ENCODE measurements at regions not wholly inside any gene's neighbourhood (a gene's known extent, or its start where the extent isn't known, plus 50 kb on each side); places are given as distances from the start of the nearest gene placed in this dataset.
"Not testable (repeated sequence)": the region's sequence is repeated elsewhere in the genome, so short reads cannot be mapped to it uniquely, and the experiment has no call there.

- no peak for DNase-seq (ENCODE audit: low spot score)
- intact Hi-C loops (cut with DNase I): no loop called here
Observed at GRCh38 chr13:55062662-55063061, 2034.0 kb downstream of the OLFM4 start.

GRCh38 chr13:55067946-55068345 lies 2039.3 kb downstream of the OLFM4 start:
- intact Hi-C loops (cut with DNase I): no loop called here

DNA sequence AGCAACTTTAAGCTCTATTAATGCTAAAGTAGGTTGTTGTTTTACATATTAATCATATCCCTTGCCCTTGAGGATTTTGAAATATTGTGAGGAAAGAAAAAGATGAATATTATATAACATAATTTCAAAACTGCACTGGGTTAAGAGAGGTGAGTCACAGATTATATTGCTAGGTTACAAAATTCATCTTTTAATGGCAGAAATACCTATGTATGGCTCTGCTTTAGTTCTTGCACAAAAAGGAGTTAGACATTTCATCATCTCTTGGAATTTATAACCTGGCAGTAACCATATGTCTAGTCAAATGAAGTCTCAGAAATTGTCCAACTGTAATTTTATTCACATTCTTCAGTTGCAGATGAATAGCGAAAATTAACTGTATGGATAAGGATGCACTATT lies 2041.1 kb downstream of the OLFM4 start:
- intact Hi-C loops (cut with DNase I): no loop called here
- no peak for DNase-seq (ENCODE audit: low spot score)

More at GRCh38 chr13:55067946-55068345, 2039.3 kb downstream of the OLFM4 start:
- DNase-seq (ENCODE audit: low spot score): no peak

GRCh38 chr13:55073000-55073399 lies 2044.4 kb downstream of the OLFM4 start:
- DNase-seq (ENCODE audit: low spot score): no peak
- intact Hi-C loops (cut with DNase I): no loop called here

DNA sequence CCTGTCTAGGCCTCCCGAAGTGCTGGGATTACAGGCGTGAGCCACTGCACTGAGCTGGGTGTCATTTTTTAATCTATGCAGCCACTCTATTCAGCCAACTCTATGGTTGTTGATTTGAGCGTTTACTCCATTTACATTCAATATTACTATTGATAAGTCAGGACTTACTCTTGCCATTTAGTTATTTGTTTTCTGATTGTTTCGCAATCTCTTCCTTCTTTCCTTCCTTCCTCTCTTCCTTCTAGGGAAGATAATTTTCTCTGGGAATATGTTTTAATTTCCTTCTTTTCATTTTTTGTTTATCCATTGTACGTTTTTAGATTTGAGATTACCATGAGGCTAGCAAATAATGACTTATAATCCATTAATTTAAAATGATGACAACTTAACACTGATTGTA lies 2056.0 kb downstream of the OLFM4 start:
- DNase-seq (ENCODE audit: low spot score): no peak
- intact Hi-C loops (cut with DNase I): no loop called here

GRCh38 chr13:55087085-55087484 lies 2053.6 kb upstream of the PRR20A start:
- intact Hi-C loops (cut with DNase I): no loop called here

GRCh38 chr13:55090612-55091011 lies 2050.1 kb upstream of the PRR20A start:
- no peak for DNase-seq (ENCODE audit: low spot score)
- intact Hi-C loops (cut with DNase I): no loop called here

More at GRCh38 chr13:55087085-55087484, 2053.6 kb upstream of the PRR20A start:
- no peak for DNase-seq (ENCODE audit: low spot score)

DNA sequence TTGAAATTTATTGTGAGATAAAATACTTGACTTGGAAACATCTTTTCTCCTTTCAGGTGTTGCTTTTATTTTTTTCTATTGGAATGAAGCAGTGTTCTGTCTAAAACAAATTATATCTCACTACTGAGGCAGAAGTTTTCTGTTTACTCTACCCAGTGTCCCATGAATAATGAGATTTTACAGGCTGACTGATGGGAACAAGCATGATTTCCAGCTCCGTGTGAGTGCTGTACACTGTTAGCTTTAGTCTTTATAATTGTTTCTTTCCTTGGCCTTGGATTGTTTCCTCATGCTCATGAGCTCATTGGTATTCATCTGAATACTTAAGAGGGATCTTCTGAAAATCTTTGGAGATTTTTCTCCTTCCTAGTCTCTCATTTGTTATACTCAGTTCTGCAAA lies 2049.5 kb upstream of the PRR20A start:
- DNase-seq (ENCODE audit: low spot score): no peak
- intact Hi-C loops (cut with DNase I): no loop called here

DNA sequence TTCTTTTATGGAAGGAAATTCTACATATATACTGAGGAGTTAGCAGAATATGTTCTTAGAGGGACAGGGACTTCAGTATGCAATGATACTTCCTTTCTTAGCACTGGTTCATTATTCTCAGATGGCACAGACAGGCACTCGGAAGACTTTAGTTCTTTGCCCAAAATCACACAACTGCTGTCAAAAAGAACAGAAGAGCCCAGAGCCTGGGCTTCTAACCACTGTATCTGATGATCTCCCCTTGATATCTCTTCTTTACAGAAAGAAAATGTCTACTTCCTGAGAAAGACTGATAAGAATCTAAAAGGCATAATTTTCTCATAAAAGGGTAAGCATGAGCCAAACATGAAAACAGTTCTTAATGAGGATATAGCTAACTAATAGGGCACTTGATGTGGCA lies 2034.2 kb upstream of the PRR20A start:
- no peak for DNase-seq (ENCODE audit: low spot score)
- intact Hi-C loops (cut with DNase I): no loop called here

GRCh38 chr13:55120631-55121030 lies 2020.1 kb upstream of the PRR20A start:
- intact Hi-C loops (cut with DNase I): no loop called here
- no peak for DNase-seq (ENCODE audit: low spot score)

GRCh38 chr13:55155046-55155445 lies 1985.7 kb upstream of the PRR20A start:
- no peak for DNase-seq (ENCODE audit: low spot score)
- intact Hi-C loops (cut with DNase I): no loop called here

DNA sequence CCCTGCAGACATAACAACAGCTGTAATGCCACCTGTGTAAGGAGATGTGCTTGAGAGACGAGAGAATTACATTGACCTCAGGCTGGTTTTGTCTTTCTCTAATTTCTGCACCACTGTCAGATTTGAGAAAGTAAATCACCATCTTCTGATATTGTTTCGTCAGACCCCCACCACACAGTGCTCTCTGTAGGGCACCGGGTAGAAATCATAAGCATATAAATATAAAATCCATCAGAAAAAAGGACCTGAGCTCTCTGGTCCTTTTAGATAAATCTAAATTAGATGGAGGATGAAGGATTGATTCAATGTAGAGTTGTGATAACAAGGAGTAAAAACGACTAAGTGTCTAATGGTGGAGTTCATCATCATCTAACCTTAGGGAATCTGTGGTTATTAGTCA lies 1981.0 kb upstream of the PRR20A start:
- intact Hi-C loops (cut with DNase I): no loop called here
- no peak for DNase-seq (ENCODE audit: low spot score)

- no peak for DNase-seq (ENCODE audit: low spot score)
- intact Hi-C loops (cut with DNase I): no loop called here
Observed at GRCh38 chr13:55160867-55161266, 1979.9 kb upstream of the PRR20A start.

GRCh38 chr13:55178582-55178981 lies 1962.1 kb upstream of the PRR20A start:
- intact Hi-C loops (cut with DNase I); DNase-seq (ENCODE audit: low spot score): not testable (repeated sequence)

DNA sequence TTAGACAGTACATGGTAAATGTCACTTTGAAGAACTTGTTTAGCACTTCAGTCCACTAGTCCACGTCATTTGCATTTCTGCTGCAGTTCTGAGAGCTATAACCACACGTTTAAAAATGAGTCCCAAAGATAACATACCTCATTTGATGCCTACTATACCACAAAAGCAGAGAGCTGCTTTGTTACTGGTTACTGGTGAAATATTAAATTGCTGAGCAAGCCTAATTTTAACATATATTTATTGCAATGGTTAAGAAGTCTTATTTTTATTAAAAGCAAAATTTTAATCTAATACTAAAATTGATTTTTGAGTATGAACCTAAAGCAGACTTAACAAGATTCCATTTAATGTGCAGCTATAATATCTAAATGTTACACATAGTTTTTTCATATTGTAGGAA lies 1949.7 kb upstream of the PRR20A start:
- DNase-seq (ENCODE audit: low spot score): no peak
- intact Hi-C loops (cut with DNase I): no loop called here

DNA sequence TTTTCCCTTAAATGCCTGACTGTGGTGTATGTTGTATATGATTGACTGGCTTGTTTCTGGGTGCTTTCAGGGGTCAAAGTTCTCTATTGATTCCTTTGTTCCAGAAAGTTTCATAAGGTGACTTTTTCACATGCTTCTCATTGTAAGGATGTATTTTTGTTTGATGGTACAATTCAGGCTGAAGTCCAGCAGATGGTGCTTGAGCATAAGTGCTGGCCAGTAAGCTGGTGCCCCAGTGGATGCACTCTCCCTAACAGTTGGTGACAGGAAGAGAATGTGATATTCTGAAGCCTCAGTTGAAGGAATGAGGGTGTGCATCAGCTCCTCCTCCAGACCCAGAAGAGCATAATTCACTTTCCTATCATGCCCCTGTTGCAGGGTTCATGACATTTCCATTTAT lies 1941.6 kb upstream of the PRR20A start:
- intact Hi-C loops (cut with DNase I): no loop called here

DNA sequence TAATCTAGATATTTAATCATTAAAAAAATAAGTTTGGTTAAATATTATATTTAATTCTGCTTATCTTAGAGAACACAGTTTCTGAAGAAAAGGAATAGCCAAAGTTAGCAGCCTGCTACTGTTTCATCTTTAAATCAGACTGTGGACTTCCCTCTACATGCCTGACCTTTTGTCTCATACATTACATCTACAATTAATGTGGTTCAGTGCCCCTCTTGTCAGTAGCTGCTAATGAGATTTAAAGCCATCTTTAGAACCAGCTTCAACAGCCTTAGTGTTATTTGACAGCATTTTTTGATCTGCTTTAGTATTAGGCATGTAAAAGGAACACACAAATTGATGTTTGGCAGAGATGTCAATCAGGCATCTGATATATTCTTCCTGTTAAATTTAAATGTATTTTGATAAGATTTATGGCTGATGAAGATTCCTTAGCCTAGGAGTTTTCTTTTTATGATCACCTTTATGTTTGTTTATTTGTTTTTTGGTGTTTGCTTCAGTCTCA lies 1925.8 kb upstream of the PRR20A start:
- intact Hi-C loops (cut with DNase I): no loop called here
- no peak for DNase-seq (ENCODE audit: low spot score)

More for the DNA sequence above, 1941.6 kb upstream of the PRR20A start:
- DNase-seq (ENCODE audit: low spot score): no peak

DNA sequence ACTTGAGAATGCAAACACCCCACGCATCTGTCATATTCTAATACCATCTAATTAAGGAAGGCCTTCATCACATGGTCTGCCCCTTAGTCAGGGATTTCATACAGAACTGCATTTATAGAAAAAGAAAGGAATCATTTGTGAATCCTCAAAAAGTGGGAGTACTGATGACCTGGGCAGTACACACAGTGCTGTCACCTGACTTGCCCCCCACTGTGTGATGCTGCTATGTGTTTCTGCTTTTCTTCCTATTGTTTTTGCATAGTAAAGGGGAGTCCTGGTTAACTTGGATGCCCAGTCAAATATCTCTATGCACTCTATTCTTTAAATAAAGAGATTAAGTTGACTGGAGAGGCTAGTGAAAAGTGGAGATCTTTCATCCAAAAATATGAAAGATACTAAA lies 1921.2 kb upstream of the PRR20A start:
- DNase-seq (ENCODE audit: low spot score): no peak
- intact Hi-C loops (cut with DNase I): no loop called here

DNA sequence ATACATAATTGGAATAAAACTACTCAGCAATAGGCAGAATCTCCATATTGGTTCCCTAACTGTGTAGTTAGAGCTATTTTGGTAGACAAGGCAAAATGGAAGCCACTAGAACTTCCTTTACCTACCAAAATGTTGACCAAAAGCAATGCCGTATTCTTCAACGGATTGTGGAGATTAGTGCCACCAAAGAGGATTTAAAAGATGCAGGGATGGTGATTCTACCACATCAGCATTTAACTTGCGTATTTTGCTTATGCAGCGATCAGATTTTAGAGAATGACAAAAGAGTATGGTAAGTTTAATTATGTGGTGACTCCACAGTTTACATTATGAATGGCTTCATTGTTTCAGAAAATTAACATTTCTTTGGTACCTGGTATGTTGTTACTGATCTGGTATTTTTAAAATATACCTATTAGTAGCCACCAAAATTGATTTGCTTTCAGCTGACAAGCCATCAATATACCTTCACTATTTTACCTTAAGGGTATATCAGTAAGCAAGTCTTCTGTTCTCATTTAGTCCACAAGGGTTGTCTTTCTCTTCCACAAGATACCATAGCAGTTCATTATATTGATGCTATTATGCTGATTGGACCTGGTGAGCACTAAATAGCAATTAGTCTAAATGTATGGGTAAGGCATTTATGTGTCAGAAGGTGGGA lies 1910.7 kb upstream of the PRR20A start:
- intact Hi-C loops (cut with DNase I): no loop called here
- no peak for DNase-seq (ENCODE audit: low spot score)

GRCh38 chr13:55230570-55230908 lies 1910.2 kb upstream of the PRR20A start:
- DNase-seq (ENCODE audit: low spot score): no peak
- intact Hi-C loops (cut with DNase I): no loop called here

GRCh38 chr13:55234311-55234710 lies 1906.4 kb upstream of the PRR20A start:
- DNase-seq (ENCODE audit: low spot score): no peak
- intact Hi-C loops (cut with DNase I): no loop called here

All from posterior vena cava (tissue), 2 donors.